Mucosa of descending colon (tissue), 3 donors: ENCODE measurements at regions not wholly inside any gene's neighbourhood (a gene's known extent, or its start where the extent isn't known, plus 50 kb on each side); places are given as distances from the start of the nearest gene placed in this dataset.

Experiments
- ATAC-seq: fragments of 200-7000 bp; cut with Tn5 transposase; one replicate; pipeline ENCODE4 v1.9.1; 2020; ENCODE audit warnings: mild to moderate bottlenecking, moderate library complexity
- DNase-seq, 3 donors: peaks; one replicate each; pipeline ENCODE4 v3.0.0-alpha.2; 2020
- H3K36me3 ChIP-seq: fragments of 200-600 bp; one replicate; pipeline ENCODE4 v1.8.0; 2021; ENCODE audit warnings: low read depth, mild to moderate bottlenecking
- H3K4me1 ChIP-seq: fragments of 200-600 bp; one replicate; pipeline ENCODE4 v1.8.0; 2021; ENCODE audit warnings: low read depth, mild to moderate bottlenecking
- H3K4me3 ChIP-seq: fragments of 200-600 bp; one replicate; pipeline ENCODE4 v1.8.0; 2021; ENCODE audit warnings: mild to moderate bottlenecking
- H3K9me3 ChIP-seq: fragments of 200-600 bp; one replicate; pipeline ENCODE4 v1.8.0; 2021; ENCODE audit warnings: mild to moderate bottlenecking
- intact Hi-C, 2 donors: fragments of 100-400 bp; cut with DNase I in 1 of 2; cut with micrococcal nuclease in 1 of 2; formaldehyde crosslinking; loops; one replicate each; pipeline versions ENCODE4 v1.11.0 to v1.11.1; 2022; cut with DNase I, micrococcal nuclease
- TF ChIP-seq, protein P1 (sequence below): fragments of 200-600 bp; IDR thresholded peaks from one replicate; pipeline ENCODE4 v1.8.0; 2022; ENCODE audit warnings: antibody characterized with exemption, mild to moderate bottlenecking
- donor health status: DM: no; HTN: no; CAD: no; lungs with moderate emphysema.
- donor health status: DM: no; HTN: no; CAD: no.
- donor health status: DM: no; HTN: yes; CAD: no.

- ATAC-seq (no peak), DNase-seq (no peak)
- Histone ChIP-seq H3K36me3 (no peaks in the 10 kb centered on the region), H3K4me1 (no peaks in the 10 kb centered on the region), H3K9me3 (no peaks in the 10 kb centered on the region), H3K4me3 (no peak overlapping the region)
- intact Hi-C loops: no loop called here
- TF ChIP-seq, protein P1, sequence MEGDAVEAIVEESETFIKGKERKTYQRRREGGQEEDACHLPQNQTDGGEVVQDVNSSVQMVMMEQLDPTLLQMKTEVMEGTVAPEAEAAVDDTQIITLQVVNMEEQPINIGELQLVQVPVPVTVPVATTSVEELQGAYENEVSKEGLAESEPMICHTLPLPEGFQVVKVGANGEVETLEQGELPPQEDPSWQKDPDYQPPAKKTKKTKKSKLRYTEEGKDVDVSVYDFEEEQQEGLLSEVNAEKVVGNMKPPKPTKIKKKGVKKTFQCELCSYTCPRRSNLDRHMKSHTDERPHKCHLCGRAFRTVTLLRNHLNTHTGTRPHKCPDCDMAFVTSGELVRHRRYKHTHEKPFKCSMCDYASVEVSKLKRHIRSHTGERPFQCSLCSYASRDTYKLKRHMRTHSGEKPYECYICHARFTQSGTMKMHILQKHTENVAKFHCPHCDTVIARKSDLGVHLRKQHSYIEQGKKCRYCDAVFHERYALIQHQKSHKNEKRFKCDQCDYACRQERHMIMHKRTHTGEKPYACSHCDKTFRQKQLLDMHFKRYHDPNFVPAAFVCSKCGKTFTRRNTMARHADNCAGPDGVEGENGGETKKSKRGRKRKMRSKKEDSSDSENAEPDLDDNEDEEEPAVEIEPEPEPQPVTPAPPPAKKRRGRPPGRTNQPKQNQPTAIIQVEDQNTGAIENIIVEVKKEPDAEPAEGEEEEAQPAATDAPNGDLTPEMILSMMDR: no peak
These were observed 206.8 kb downstream of the UQCRFS1 start for GRCh38 chr19:29006057-29006735.

DNA sequence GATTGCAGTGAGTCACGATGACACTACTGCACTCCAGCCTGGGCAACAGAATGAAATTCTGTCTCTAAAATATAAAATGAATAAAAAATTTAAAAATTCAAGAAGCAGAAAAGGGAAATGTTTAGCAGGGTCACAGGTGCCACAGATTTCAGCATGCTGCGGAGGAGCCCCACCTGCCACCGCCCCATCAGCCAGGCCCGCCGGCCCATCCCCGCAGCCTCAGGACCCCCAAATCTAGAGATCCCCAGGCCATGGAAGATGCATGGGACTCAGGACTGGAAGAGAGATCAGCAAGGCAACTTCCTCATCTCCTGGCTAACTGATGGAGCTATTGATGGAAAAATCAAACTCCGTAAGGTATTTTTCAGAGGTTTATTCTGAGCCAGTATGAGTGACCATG lies 208.2 kb downstream of the UQCRFS1 start:
- intact Hi-C loops: no loop called here
- TF ChIP-seq, protein P1: no peak
- Histone ChIP-seq H3K4me3 (no peak overlapping the region), H3K9me3 (no peaks in the 10 kb centered on the region), H3K36me3 (no peaks in the 10 kb centered on the region), H3K4me1 (no peaks in the 10 kb centered on the region)
- DNase-seq: peak in 1 of 3 donors; percentile 9
- ATAC-seq: no peak

DNA sequence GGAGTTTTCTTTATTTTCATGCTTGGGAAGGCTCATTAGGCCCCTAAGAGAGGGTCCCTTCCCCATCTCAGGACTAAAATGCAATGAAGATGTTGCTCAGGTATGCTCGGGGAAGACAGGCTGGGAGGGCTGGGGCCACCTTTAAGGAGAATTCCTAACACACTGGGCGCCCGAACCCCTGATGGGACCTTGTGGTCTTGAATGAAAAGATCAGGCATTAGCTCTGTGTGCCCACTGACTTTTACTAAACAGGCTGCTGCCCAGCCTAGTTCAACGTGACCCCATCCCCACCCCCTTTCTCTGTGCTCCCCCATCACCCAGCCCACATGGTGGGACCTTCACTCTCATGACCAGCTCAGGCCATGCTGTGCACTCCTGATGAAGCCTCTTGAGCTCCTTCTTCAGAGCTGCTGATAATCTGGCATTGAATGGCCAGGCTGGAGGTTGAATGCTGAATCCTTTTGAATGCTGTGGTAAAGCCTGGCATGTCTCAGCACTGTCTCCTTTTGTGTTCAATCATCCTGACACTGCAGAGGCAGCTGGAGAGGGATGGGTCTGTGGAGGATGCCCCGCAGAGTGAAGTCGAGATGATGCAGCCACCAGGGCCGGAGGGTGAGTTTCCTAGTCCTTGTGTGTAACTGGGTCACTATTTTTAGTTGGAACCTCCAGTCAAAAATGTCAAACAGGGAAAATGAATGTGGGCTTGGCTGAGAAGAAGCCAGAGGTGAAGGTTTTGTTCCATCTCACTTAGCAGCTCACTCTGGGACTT lies 209.1 kb downstream of the UQCRFS1 start:
- TF ChIP-seq, protein P1: no peak
- DNase-seq (no peak), ATAC-seq (no peak)
- H3K9me3 ChIP-seq: no peaks in the 10 kb centered on the region
- intact Hi-C loops: no loop called here
- H3K4me3 ChIP-seq: no peak overlapping the region
- no peaks in the 10 kb centered on the region for H3K4me1 ChIP-seq
- no peaks in the 10 kb centered on the region for H3K36me3 ChIP-seq

GRCh38 chr19:29002336-29002735 lies 210.6 kb downstream of the UQCRFS1 start:
- Histone ChIP-seq H3K4me1 (no peaks in the 10 kb centered on the region), H3K36me3 (no peaks in the 10 kb centered on the region), H3K4me3 (no peak overlapping the region), H3K9me3 (peaks cover 13% of the 10 kb centered on the region)
- TF ChIP-seq, protein P1: no peak
- no peak for DNase-seq
- intact Hi-C loops: no loop called here
- no peak for ATAC-seq

DNA sequence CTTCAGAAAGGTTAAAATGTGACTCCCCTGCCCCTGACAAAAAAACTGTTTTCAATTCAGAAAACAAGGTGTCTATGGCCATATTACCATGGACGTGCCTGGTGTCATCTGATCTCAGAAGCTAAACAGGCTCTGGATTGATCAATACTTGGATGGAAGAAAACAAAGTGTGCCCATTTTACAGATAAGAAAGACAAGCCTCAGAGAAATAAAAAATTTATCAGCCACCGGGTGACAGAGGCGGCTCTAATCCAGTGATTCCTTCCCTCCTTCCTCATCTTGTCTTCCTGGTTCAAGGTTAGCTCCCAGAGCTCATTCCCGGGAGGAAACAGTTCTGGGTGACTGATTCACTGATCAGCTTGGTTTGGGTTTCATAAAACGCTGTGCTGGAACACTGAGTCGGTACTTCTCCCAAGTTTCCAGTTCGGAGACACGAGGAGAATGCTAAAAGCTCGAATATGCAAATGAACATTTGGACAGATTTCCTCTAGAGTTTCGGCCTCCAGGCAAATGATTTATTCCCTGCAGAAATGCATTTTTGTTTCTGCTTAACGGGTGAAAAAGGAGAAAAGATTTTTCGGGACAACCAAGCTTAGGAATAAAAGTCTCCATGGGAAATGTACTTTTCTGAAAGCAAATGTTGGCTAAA lies 211.2 kb downstream of the UQCRFS1 start:
- TF ChIP-seq, protein P1: no peak
- DNase-seq (no peak), ATAC-seq (no peak)
- intact Hi-C loops: no loop called here
- peaks cover 19% of the 10 kb centered on the region for H3K9me3 ChIP-seq
- no peak overlapping the region for H3K4me3 ChIP-seq
- H3K4me1 ChIP-seq: no peaks in the 10 kb centered on the region
- no peaks in the 10 kb centered on the region for H3K36me3 ChIP-seq
